Panc1 (cell line): ENCODE measurements at regions not wholly inside any gene's neighbourhood (a gene's known extent, or its start where the extent isn't known, plus 50 kb on each side); places are given as distances from the start of the nearest gene placed in this dataset.

Source experiments
- ATAC-seq: fragments of 200-7000 bp; cut with Tn5 transposase; 2 replicates; pipeline ENCODE4 v1.9.1; 2020; ENCODE audit warnings: mild to moderate bottlenecking, moderate library complexity
- BruUV-seq: library from RNA; stranded (reverse); fragments of 400-500 nt; replicated peaks from 2 replicates; lab custom pipeline; 2021; lab: Mats Ljungman, UMichigan
- CTCF ChIA-PET: fragments of 300-600 bp; sonication (Branson Sonifier 250); formaldehyde crosslinking; loops from one replicate; lab custom pipeline; 2022; ENCODE audit warnings: antibody characterized with exemption; lab: Charles Lee
- POLR2A ChIA-PET: fragments of 300-600 bp; sonication (Branson Sonifier 250); formaldehyde crosslinking; loops from one replicate; lab custom pipeline; 2022; ENCODE audit warnings: antibody characterized with exemption; lab: Charles Lee
- DNase-seq: peaks from one replicate; pipeline ENCODE4 v3.0.0-alpha.2; 2010; ENCODE audit warnings: low read depth, low spot score
- H3K27ac ChIP-seq: 2 replicates; pipeline ENCODE4 v1.5.1; 2011; ENCODE audit warnings: mild to moderate bottlenecking, low read length, inconsistent platforms
- H3K27me3 ChIP-seq: fragments of 200-500 bp; sonication (Bioruptor generic); 2 replicates; pipeline ENCODE4 v1.6.0; 2014; ENCODE audit warnings: low read length, inconsistent platforms; ENCODE audit not compliant: control insufficient read depth, insufficient read depth
- H3K36me3 ChIP-seq: fragments of 200-500 bp; sonication (Bioruptor generic); 2 replicates; pipeline ENCODE4 v1.5.1; 2014; ENCODE audit warnings: inconsistent platforms, mild to moderate bottlenecking, low read length, moderate library complexity; ENCODE audit not compliant: control insufficient read depth, insufficient read depth
- H3K4me1 ChIP-seq: 2 replicates; pipeline ENCODE4 v1.5.1; 2011; ENCODE audit warnings: inconsistent platforms, mild to moderate bottlenecking, low read length, moderate library complexity; ENCODE audit not compliant: control insufficient read depth, insufficient read depth
- H3K4me3 ChIP-seq, 2 experiments: 2 replicates each; pipeline ENCODE4 v1.5.1; 2011 to 2012; ENCODE audit warnings: low read depth in 2 of 2, low read length in 2 of 2, mild to moderate bottlenecking in 2 of 2, inconsistent platforms in 1 of 2, moderate library complexity in 1 of 2
- H3K9me3 ChIP-seq: fragments of 200-500 bp; sonication (Bioruptor generic); 2 replicates; pipeline ENCODE4 v1.5.1; 2014; ENCODE audit warnings: low read depth, mild to moderate bottlenecking, inconsistent platforms, low read length, moderate library complexity; ENCODE audit not compliant: control insufficient read depth, insufficient read depth
- CTCF ChIP-seq: fragments of 450-650 bp; IDR thresholded peaks from 2 replicates; pipeline ENCODE4 v1.5.1; 2017; ENCODE audit warnings: mild to moderate bottlenecking
- POLR2AphosphoS5 ChIP-seq: IDR thresholded peaks from 2 replicates; pipeline ENCODE4 v1.6.1; 2012; ENCODE audit warnings: mild to moderate bottlenecking, low read depth, low read length, moderate library complexity
- REST ChIP-seq, 2 experiments: IDR thresholded peaks; 2 replicates each; pipeline ENCODE4 v1.6.1; 2011 to 2012; ENCODE audit warnings: low read depth in 2 of 2, control low read depth in 1 of 2, low read length in 1 of 2, mild to moderate bottlenecking in 1 of 2, moderate library complexity in 1 of 2; ENCODE audit not compliant: insufficient read depth in 1 of 2
- SIN3A ChIP-seq: IDR thresholded peaks from 2 replicates; pipeline ENCODE4 v1.6.1; 2012; ENCODE audit warnings: low read depth, mild to moderate bottlenecking, low read length, moderate library complexity, borderline replicate concordance; ENCODE audit not compliant: insufficient read depth
- TCF7L2 ChIP-seq: IDR thresholded peaks from 2 replicates; pipeline ENCODE4 v1.6.1; 2011; ENCODE audit warnings: mild to moderate bottlenecking, low read depth, low read length, inconsistent platforms
- in situ Hi-C: cut with HindIII; loops from 2 replicates; pipeline ENCODE4 v1.10.0; 2016; ENCODE audit warnings: low sequenced_read_pairs, low pct_unique_long_range_greater_than_20kb
- intact Hi-C: fragments of 100-400 bp; cut with micrococcal nuclease; formaldehyde crosslinking; loops from one replicate; pipeline ENCODE4 v1.10.0; 2022; ENCODE audit not compliant: unreplicated experiment

- no peak overlapping the region for H3K4me3 ChIP-seq
- H3K4me1 ChIP-seq: peaks cover 5% of the 10 kb centered on the region; the same call in 1 of the 2 replicates
- H3K36me3 ChIP-seq: no peaks in the 10 kb centered on the region
- H3K27me3 ChIP-seq: no peaks in the 10 kb centered on the region
- ATAC-seq: no peak
- DNase-seq: no peak
- in situ Hi-C loops: no loop called here
- no TSS peak for BruUV-seq
- H3K9me3 ChIP-seq: no peaks in the 10 kb centered on the region
- TF ChIP-seq POLR2AphosphoS5 (no peak), TCF7L2 (no peak), SIN3A (no peak), REST (IDR thresholded peaks at IDR 0.05; ENCODE audit: insufficient read depth in 1 of 2, low read depth in 2 of 2, low read length in 1 of 2) (no peak), CTCF (no peak)
- intact Hi-C loops: no loop called here
- CTCF ChIA-PET: no interaction called here
- peak overlapping the region; percentile 62; the same call in 1 of the 2 replicates for H3K27ac ChIP-seq
- POLR2A ChIA-PET: no interaction called here
Observed at GRCh38 chr6:139736325-139736906, 362.0 kb upstream of the CITED2 start.

- peak; percentile 79 for ATAC-seq
- TF ChIP-seq TCF7L2 (no peak), REST (IDR thresholded peaks at IDR 0.05; ENCODE audit: insufficient read depth in 1 of 2, low read depth in 2 of 2, low read length in 1 of 2) (no peak), SIN3A (no peak), POLR2AphosphoS5 (no peak), CTCF (no peak)
- intact Hi-C loops (no loop called here), in situ Hi-C loops (no loop called here)
- POLR2A ChIA-PET: no interaction called here
- Histone ChIP-seq H3K27me3 (no peaks in the 10 kb centered on the region), H3K27ac (peak overlapping the region; percentile 65), H3K9me3 (no peaks in the 10 kb centered on the region), H3K36me3 (no peaks in the 10 kb centered on the region), H3K4me3 (no peak overlapping the region), H3K4me1 (peaks cover 5% of the 10 kb centered on the region; the same call in 1 of the 2 replicates)
- no TSS peak for BruUV-seq
- no peak for DNase-seq
- CTCF ChIA-PET: no interaction called here
Observed at GRCh38 chr6:139732451-139732850, 358.0 kb upstream of the CITED2 start.
